ENCODE measurements at regions not wholly inside any gene's neighbourhood (a gene's known extent, or its start where the extent isn't known, plus 50 kb on each side); places are given as distances from the start of the nearest gene placed in this dataset.

GRCh38 chr5:142405814-142406395 is 81.1 kb upstream of the SPRY4 start:
- Histone ChIP-seq H3K27me3 (replicated peaks in 1 of 2; ENCODE audit: control insufficient read depth in 2 of 2, extremely low read depth in 1 of 2, insufficient read depth in 2 of 2, low read length in 1 of 2) (peaks cover 0 to 11% of the 10 kb centered on the region in 2 experiments), H3K9me3 (no peaks in the 10 kb centered on the region), H3K4me1 (ENCODE audit: control insufficient read depth in 1 of 2, extremely low read depth in 1 of 2, insufficient read depth in 2 of 2, low read length in 2 of 2) (no peaks in the 10 kb centered on the region), H3K27ac (ENCODE audit: low read length) (no peak overlapping the region), H3K4me3 (ENCODE audit: control insufficient read depth in 1 of 2, extremely low read depth in 1 of 2, low read length in 1 of 2) (no peak overlapping the region), H3K36me3 (ENCODE audit: control insufficient read depth in 2 of 2, extremely low read depth in 1 of 2, insufficient read depth in 1 of 2, low read length in 1 of 2) (peaks cover 0 to 3% of the 10 kb centered on the region in 2 donors)
- H3K4me3 Mint-ChIP-seq: no peak overlapping the region
- 75% methylated on average over 3 of the region's 6 CpGs for WGBS (ENCODE audit: insufficient coverage)
- no peaks in the 10 kb centered on the region for H3K9me3 Mint-ChIP-seq
- H3K36me3 Mint-ChIP-seq: no peaks in the 10 kb centered on the region
- H3K27ac Mint-ChIP-seq: no peak overlapping the region
- no peak for DNase-seq
- ChIA-PET POLR2A (interaction anchor here in 1 of 2 donors (0.6 kb wide), 1 partner anchor 16 kb away, joined by 10 read pairs; no protein-coding TSS in a partner anchor), CTCF (interaction anchor here in 1 of 2 donors (0.5 kb wide), 1 partner anchor 45 kb away, joined by 6 read pairs; no protein-coding TSS in a partner anchor)
- peaks cover 0 to 1% of the 10 kb centered on the region in 2 donors for H3K27me3 Mint-ChIP-seq
- no peak for ATAC-seq (replicated peaks in 1 of 4)
- H3K4me1 Mint-ChIP-seq: peaks cover 0 to 4% (median 0%) of the 10 kb centered on the region in 3 donors

GRCh38 chr5:142405023-142405422 is 80.2 kb upstream of the SPRY4 start:
- Histone ChIP-seq H3K27me3 (replicated peaks in 1 of 2; ENCODE audit: control insufficient read depth in 2 of 2, extremely low read depth in 1 of 2, insufficient read depth in 2 of 2, low read length in 1 of 2) (peaks cover 0 to 11% of the 10 kb centered on the region in 2 experiments), H3K9me3 (no peaks in the 10 kb centered on the region), H3K4me3 (ENCODE audit: control insufficient read depth in 1 of 2, extremely low read depth in 1 of 2, low read length in 1 of 2) (no peak overlapping the region), H3K36me3 (ENCODE audit: control insufficient read depth in 2 of 2, extremely low read depth in 1 of 2, insufficient read depth in 1 of 2, low read length in 1 of 2) (peaks cover 0 to 3% of the 10 kb centered on the region in 2 donors), H3K27ac (ENCODE audit: low read length) (no peak overlapping the region), H3K4me1 (ENCODE audit: control insufficient read depth in 1 of 2, extremely low read depth in 1 of 2, insufficient read depth in 2 of 2, low read length in 2 of 2) (no peaks in the 10 kb centered on the region)
- ChIA-PET POLR2A (no interaction called here), CTCF (no interaction called here)
- Mint-ChIP-seq H3K4me1 (peaks cover 0 to 4% (median 0%) of the 10 kb centered on the region in 3 donors), H3K27ac (no peak overlapping the region), H3K4me3 (no peak overlapping the region), H3K36me3 (no peaks in the 10 kb centered on the region), H3K9me3 (no peaks in the 10 kb centered on the region), H3K27me3 (peaks cover 0 to 1% of the 10 kb centered on the region in 2 donors)
- no peak for ATAC-seq (replicated peaks in 1 of 4)
- WGBS (ENCODE audit: insufficient coverage): 65% methylated on average over 4 of the region's 6 CpGs
- DNase-seq: no peak

- no peaks in the 10 kb centered on the region for H3K9me3 Mint-ChIP-seq
- POLR2A ChIA-PET: no interaction called here
- no peak for ATAC-seq (replicated peaks in 1 of 4)
Measured at GRCh38 chr5:142404046-142404477, 79.2 kb upstream of the SPRY4 start.

DNA sequence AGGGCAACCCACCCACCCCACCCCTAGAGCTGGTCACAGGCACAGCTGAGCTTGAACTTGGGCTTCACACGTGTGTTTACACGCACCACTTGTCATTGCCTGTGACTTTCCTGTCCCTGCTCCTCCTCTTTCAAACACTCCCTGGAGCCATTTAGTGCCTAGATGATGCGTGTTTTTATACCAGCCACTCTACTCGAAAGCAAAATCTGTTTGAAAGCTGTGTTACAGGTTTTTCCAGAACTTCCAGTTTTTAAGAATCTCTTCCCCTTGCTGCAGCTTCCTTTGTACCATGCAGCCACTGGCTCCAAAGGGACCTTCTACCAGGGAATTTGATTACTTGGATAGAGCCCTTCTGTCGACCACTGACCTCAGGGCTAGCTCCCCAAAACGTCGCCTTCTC is 78.8 kb upstream of the SPRY4 start:
- H3K27ac ChIP-seq (ENCODE audit: low read length): no peak overlapping the region
- no peak for ATAC-seq (replicated peaks in 1 of 4)
- no peaks in the 10 kb centered on the region for H3K4me1 ChIP-seq (ENCODE audit: control insufficient read depth in 1 of 2, extremely low read depth in 1 of 2, insufficient read depth in 2 of 2, low read length in 2 of 2)
- H3K27me3 ChIP-seq (replicated peaks in 1 of 2; ENCODE audit: control insufficient read depth in 2 of 2, extremely low read depth in 1 of 2, insufficient read depth in 2 of 2, low read length in 1 of 2): peaks cover 0 to 11% of the 10 kb centered on the region in 2 experiments
- no peaks in the 10 kb centered on the region for H3K36me3 ChIP-seq (ENCODE audit: control insufficient read depth in 2 of 2, extremely low read depth in 1 of 2, insufficient read depth in 1 of 2, low read length in 1 of 2)
- ChIA-PET POLR2A (no interaction called here), CTCF (no interaction called here)
- no peak overlapping the region for H3K27ac Mint-ChIP-seq
- no peak for DNase-seq
- 75% methylated on average over 3 of the region's 7 CpGs for WGBS (ENCODE audit: insufficient coverage)
- peaks cover 0 to 1% of the 10 kb centered on the region in 2 donors for H3K27me3 Mint-ChIP-seq
- no peaks in the 10 kb centered on the region for H3K9me3 Mint-ChIP-seq
- H3K4me3 Mint-ChIP-seq: no peak overlapping the region
- peaks cover 0 to 4% (median 0%) of the 10 kb centered on the region in 3 donors for H3K4me1 Mint-ChIP-seq
- H3K9me3 ChIP-seq: no peaks in the 10 kb centered on the region
- no peaks in the 10 kb centered on the region for H3K36me3 Mint-ChIP-seq
- no peak overlapping the region for H3K4me3 ChIP-seq (ENCODE audit: control insufficient read depth in 1 of 2, extremely low read depth in 1 of 2, low read length in 1 of 2)

More at GRCh38 chr5:142404046-142404477, 79.2 kb upstream of the SPRY4 start:
- H3K36me3 Mint-ChIP-seq: no peaks in the 10 kb centered on the region
- H3K27ac Mint-ChIP-seq: no peak overlapping the region
- no peak overlapping the region for H3K4me3 ChIP-seq (ENCODE audit: control insufficient read depth in 1 of 2, extremely low read depth in 1 of 2, low read length in 1 of 2)
- H3K4me1 ChIP-seq (ENCODE audit: control insufficient read depth in 1 of 2, extremely low read depth in 1 of 2, insufficient read depth in 2 of 2, low read length in 2 of 2): no peaks in the 10 kb centered on the region
- no peaks in the 10 kb centered on the region for H3K9me3 ChIP-seq
- 96% methylated on average over 9 of the region's 14 CpGs for WGBS (ENCODE audit: insufficient coverage)
- H3K27ac ChIP-seq (ENCODE audit: low read length): no peak overlapping the region
- H3K36me3 ChIP-seq (ENCODE audit: control insufficient read depth in 2 of 2, extremely low read depth in 1 of 2, insufficient read depth in 1 of 2, low read length in 1 of 2): peaks cover 0 to 3% of the 10 kb centered on the region in 2 donors
- peaks cover 0 to 4% (median 0%) of the 10 kb centered on the region in 3 donors for H3K4me1 Mint-ChIP-seq
- peaks cover 0 to 11% of the 10 kb centered on the region in 2 experiments for H3K27me3 ChIP-seq (replicated peaks in 1 of 2; ENCODE audit: control insufficient read depth in 2 of 2, extremely low read depth in 1 of 2, insufficient read depth in 2 of 2, low read length in 1 of 2)
- no peak overlapping the region for H3K4me3 Mint-ChIP-seq
- DNase-seq: no peak
- peaks cover 0 to 1% of the 10 kb centered on the region in 2 donors for H3K27me3 Mint-ChIP-seq
- CTCF ChIA-PET: no interaction called here

DNA sequence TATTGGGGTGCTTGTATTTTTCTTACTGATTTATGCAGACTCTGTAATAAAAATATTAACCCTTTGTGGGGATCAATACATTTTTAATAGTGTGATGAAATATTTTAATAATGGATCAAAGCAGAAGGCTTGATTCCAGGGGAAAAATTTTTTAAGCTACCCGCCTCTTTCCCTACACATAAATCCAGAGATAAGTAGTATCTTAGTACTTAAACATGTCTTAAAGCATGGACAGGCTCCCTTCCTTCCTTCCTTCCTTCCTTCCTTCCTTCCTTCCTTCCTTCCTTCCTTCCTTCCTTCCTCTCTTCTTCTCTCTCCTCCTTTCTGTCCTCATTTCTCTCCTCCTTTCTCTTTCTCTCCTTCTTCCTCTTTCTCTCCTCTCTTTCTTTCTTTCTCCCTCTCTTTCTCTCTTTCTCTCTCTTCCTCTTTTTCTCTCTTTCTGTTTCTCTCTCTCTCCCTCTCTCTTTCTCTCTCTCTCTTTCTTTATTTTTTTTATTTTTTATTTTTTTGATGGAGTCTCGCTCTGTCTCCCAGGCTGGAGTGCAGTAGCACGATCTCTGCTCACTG is 78.0 kb upstream of the SPRY4 start:
- no peak for DNase-seq
- CTCF ChIA-PET: interaction anchor here in 1 of 2 donors (0.6 kb wide), 1 partner anchor 36 kb away, joined by 10 read pairs; no protein-coding TSS in a partner anchor
- H3K9me3 ChIP-seq: no peaks in the 10 kb centered on the region
- Mint-ChIP-seq H3K27ac (no peak overlapping the region), H3K4me1 (peaks cover 0 to 4% (median 0%) of the 10 kb centered on the region in 3 donors), H3K27me3 (peaks cover 0 to 1% of the 10 kb centered on the region in 2 donors), H3K36me3 (no peaks in the 10 kb centered on the region), H3K9me3 (no peaks in the 10 kb centered on the region), H3K4me3 (no peak overlapping the region)
- H3K27me3 ChIP-seq (replicated peaks in 1 of 2; ENCODE audit: control insufficient read depth in 2 of 2, extremely low read depth in 1 of 2, insufficient read depth in 2 of 2, low read length in 1 of 2): peaks cover 0 to 11% of the 10 kb centered on the region in 2 experiments
- no CpG with 5 or more reads among the region's 3 CpGs for whole genome bisulfite sequencing (ENCODE audit: insufficient coverage)
- POLR2A ChIA-PET: no interaction called here
- H3K4me1 ChIP-seq (ENCODE audit: control insufficient read depth in 1 of 2, extremely low read depth in 1 of 2, insufficient read depth in 2 of 2, low read length in 2 of 2): no peaks in the 10 kb centered on the region
- ATAC-seq (replicated peaks in 1 of 4): no peak
- no peaks in the 10 kb centered on the region for H3K36me3 ChIP-seq (ENCODE audit: control insufficient read depth in 2 of 2, extremely low read depth in 1 of 2, insufficient read depth in 1 of 2, low read length in 1 of 2)
- no peak overlapping the region for H3K4me3 ChIP-seq (ENCODE audit: control insufficient read depth in 1 of 2, extremely low read depth in 1 of 2, low read length in 1 of 2)
- no peak overlapping the region for H3K27ac ChIP-seq (ENCODE audit: low read length)

- Mint-ChIP-seq H3K27ac (no peak overlapping the region), H3K4me3 (no peak overlapping the region)
Measured at GRCh38 chr5:142400415-142400814, 75.6 kb upstream of the SPRY4 start.

More at GRCh38 chr5:142400415-142400814, 75.6 kb upstream of the SPRY4 start:
- Histone ChIP-seq H3K4me3 (ENCODE audit: control insufficient read depth in 1 of 2, extremely low read depth in 1 of 2, low read length in 1 of 2) (no peak overlapping the region), H3K9me3 (no peaks in the 10 kb centered on the region), H3K4me1 (ENCODE audit: control insufficient read depth in 1 of 2, extremely low read depth in 1 of 2, insufficient read depth in 2 of 2, low read length in 2 of 2) (no peaks in the 10 kb centered on the region), H3K27ac (ENCODE audit: low read length) (no peak overlapping the region), H3K27me3 (replicated peaks in 1 of 2; ENCODE audit: control insufficient read depth in 2 of 2, extremely low read depth in 1 of 2, insufficient read depth in 2 of 2, low read length in 1 of 2) (no peaks in the 10 kb centered on the region), H3K36me3 (ENCODE audit: control insufficient read depth in 2 of 2, extremely low read depth in 1 of 2, insufficient read depth in 1 of 2, low read length in 1 of 2) (no peaks in the 10 kb centered on the region)
- ChIA-PET CTCF (interaction anchor here (0.6 to 1.0 kb wide), 3 partner anchors 28 to 1389 kb away, joined by 4 to 5 read pairs (median 4); no protein-coding TSS in a partner anchor), POLR2A (no interaction called here)
- Mint-ChIP-seq H3K27me3 (no peaks in the 10 kb centered on the region), H3K9me3 (peaks cover 15 to 19% (median 15%) of the 10 kb centered on the region in 3 donors), H3K36me3 (peaks cover 10% of the 10 kb centered on the region), H3K4me1 (peaks cover 0 to 4% (median 0%) of the 10 kb centered on the region in 3 donors)
- 90% methylated on average over 7 of the region's 8 CpGs for WGBS (ENCODE audit: insufficient coverage)
- no peak for DNase-seq
- no peak for ATAC-seq (replicated peaks in 1 of 4)

Data from T-cell (primary cell).